H1 (cell line): ENCODE measurements at regions not wholly inside any gene's neighbourhood (a gene's known extent, or its start where the extent isn't known, plus 50 kb on each side); places are given as distances from the start of the nearest gene placed in this dataset.

ENCODE experiments used
- CTCF ChIA-PET: fragments of 300-600 bp; sonication (Branson Sonifier 250); formaldehyde crosslinking; loops from one replicate; lab custom pipeline; 2021; ENCODE audit not compliant: partially characterized antibody; lab: Charles Lee
- POLR2A ChIA-PET: fragments of 300-600 bp; sonication (Branson Sonifier 250); formaldehyde crosslinking; loops from one replicate; lab custom pipeline; 2021; ENCODE audit warnings: inconsistent platforms; ENCODE audit not compliant: partially characterized antibody; lab: Charles Lee
- DNase-seq, 2 experiments: peaks; one replicate each; pipeline versions ENCODE4 v3.0.0 to v3.0.0-alpha.2; 2010 to 2022; ENCODE audit warnings: low spot score in 2 of 2, low read depth in 1 of 2, mixed read lengths in 1 of 2
- FAIRE-seq: peaks from 2 replicates; lab custom pipeline; 2011; peaks lifted over from hg19 to GRCh38; lab: Jason Lieb, UNC
- H2AFZ ChIP-seq: 2 replicates; pipeline ENCODE4 v1.8.1; 2012; ENCODE audit warnings: low read length, inconsistent platforms
- H2AK5ac ChIP-seq: 2 replicates; pipeline ENCODE4 v1.6.1; 2013; ENCODE audit warnings: low read depth, low read length
- H2BK120ac ChIP-seq: replicated peaks from 2 replicates; pipeline ENCODE3; 2013; ENCODE audit warnings: low read depth, low read length, inconsistent platforms
- H2BK12ac ChIP-seq: 2 replicates; pipeline ENCODE4 v1.6.1; 2013; ENCODE audit warnings: low read depth, low read length
- H2BK15ac ChIP-seq: 2 replicates; pipeline ENCODE4 v1.6.1; 2013; ENCODE audit warnings: low read length
- H2BK20ac ChIP-seq: 2 replicates; pipeline ENCODE4 v1.6.1; 2013; ENCODE audit warnings: low read length
- H2BK5ac ChIP-seq: 2 replicates; pipeline ENCODE4 v1.6.1; 2013; ENCODE audit warnings: low read depth, low read length
- H3K14ac ChIP-seq: 2 replicates; pipeline ENCODE4 v1.6.1; 2013; ENCODE audit warnings: inconsistent platforms; ENCODE audit not compliant: insufficient read length
- H3K18ac ChIP-seq: 2 replicates; pipeline ENCODE4 v1.6.1; 2013; ENCODE audit warnings: low read length; ENCODE audit errors: extremely low read depth
- H3K23ac ChIP-seq: 2 replicates; pipeline ENCODE4 v1.6.1; 2013; ENCODE audit warnings: inconsistent platforms; ENCODE audit not compliant: insufficient read length
- H3K23me2 ChIP-seq: 2 replicates; pipeline ENCODE4 v1.6.1; 2013; ENCODE audit warnings: low read depth, low read length
- H3K27ac ChIP-seq: 2 replicates; pipeline ENCODE4 v1.6.1; 2011; ENCODE audit warnings: low read depth, low read length, inconsistent platforms
- H3K27me3 ChIP-seq, 4 experiments: replicated peaks in 1 of 4; 1 replicate in 1 of 4; 2 replicates in 3 of 4; pipeline versions ENCODE4 v1.6.1 to v1.8.1; 2011 to 2013; ENCODE audit warnings: low read length in 3 of 4, mild to moderate bottlenecking in 3 of 4, inconsistent platforms in 2 of 4, mixed read lengths in 2 of 4, moderate library complexity in 1 of 4; ENCODE audit not compliant: control insufficient read depth in 3 of 4, insufficient read depth in 3 of 4; ENCODE audit errors: extremely low read depth in 1 of 4
- H3K36me3 ChIP-seq, 4 experiments: 2 replicates each; pipeline versions ENCODE4 v1.6.1 to v1.8.1; 2011 to 2013; ENCODE audit warnings: mild to moderate bottlenecking in 4 of 4, low read length in 3 of 4, moderate library complexity in 2 of 4, control low read depth in 1 of 4, inconsistent platforms in 1 of 4; ENCODE audit not compliant: insufficient read depth in 4 of 4, control insufficient read depth in 2 of 4
- H3K4ac ChIP-seq: replicated peaks from 2 replicates; pipeline ENCODE3; 2013; ENCODE audit warnings: low read length, low read depth, mixed read lengths, inconsistent platforms; ENCODE audit not compliant: insufficient read length
- H3K4me1 ChIP-seq, 4 experiments: replicated peaks in 1 of 4; 1 replicate in 1 of 4; 2 replicates in 3 of 4; pipeline versions ENCODE4 v1.6.1 to v1.8.1; 2011 to 2013; ENCODE audit warnings: low read length in 3 of 4, inconsistent platforms in 2 of 4, mixed read lengths in 1 of 4; ENCODE audit not compliant: insufficient read depth in 4 of 4, control insufficient read depth in 3 of 4
- H3K4me2 ChIP-seq, 2 experiments: 2 replicates each; pipeline versions ENCODE4 v1.6.1 to v1.8.1; 2011 to 2013; ENCODE audit warnings: low read depth in 2 of 2, low read length in 2 of 2, control low read depth in 1 of 2, inconsistent platforms in 1 of 2, mild to moderate bottlenecking in 1 of 2; ENCODE audit not compliant: insufficient read depth in 1 of 2
- H3K4me3 ChIP-seq, 4 experiments: fragments of 200-600, 300-600 bp in 1 of 4; sonication (generic), shearing (Covaris generic), sonication (Bioruptor Twin) in 1 of 4; 2 replicates each; pipeline versions ENCODE4 v1.5.1 to v1.8.1; 2011 to 2016; ENCODE audit warnings: low read length in 4 of 4, low read depth in 3 of 4, control low read depth in 2 of 4, inconsistent platforms in 2 of 4, mild to moderate bottlenecking in 2 of 4, mixed read lengths in 1 of 4, moderate library complexity in 1 of 4; ENCODE audit not compliant: insufficient read depth in 2 of 4; ENCODE audit errors: extremely low read depth in 1 of 4
- H3K56ac ChIP-seq: replicated peaks from 2 replicates; pipeline ENCODE3; 2013; ENCODE audit warnings: low read depth, mild to moderate bottlenecking, mixed read lengths, low read length, inconsistent platforms; ENCODE audit not compliant: insufficient read length
- H3K79me1 ChIP-seq: 2 replicates; pipeline ENCODE4 v1.6.1; 2013; ENCODE audit warnings: low read depth, low read length, control low read depth
- H3K79me2 ChIP-seq, 2 experiments: 2 replicates each; pipeline versions ENCODE4 v1.6.1 to v1.8.1; 2012 to 2013; ENCODE audit warnings: low read length in 2 of 2, mild to moderate bottlenecking in 2 of 2, inconsistent platforms in 1 of 2; ENCODE audit not compliant: insufficient read depth in 2 of 2, control insufficient read depth in 1 of 2
- H3K9ac ChIP-seq, 4 experiments: replicated peaks in 1 of 4; 1 replicate in 1 of 4; 2 replicates in 3 of 4; pipeline versions ENCODE4 v1.6.1 to v1.8.1; 2011 to 2013; ENCODE audit warnings: low read depth in 3 of 4, low read length in 3 of 4, control low read depth in 2 of 4, mild to moderate bottlenecking in 2 of 4, moderate library complexity in 2 of 4, inconsistent platforms in 1 of 4; ENCODE audit errors: extremely low read depth in 1 of 4
- H3K9me3 ChIP-seq, 2 experiments: 2 replicates each; pipeline versions ENCODE4 v1.6.1 to v1.8.1; 2012 to 2013; ENCODE audit warnings: mild to moderate bottlenecking in 2 of 2, moderate library complexity in 2 of 2, control low read depth in 1 of 2, inconsistent platforms in 1 of 2, low read depth in 1 of 2, low read length in 1 of 2, mixed read lengths in 1 of 2; ENCODE audit not compliant: insufficient read depth in 2 of 2
- H4K20me1 ChIP-seq, 2 experiments: replicated peaks in 1 of 2; 2 replicates each; pipeline versions ENCODE3 to v1.8.1; 2011 to 2013; ENCODE audit warnings: inconsistent platforms in 2 of 2, low read length in 2 of 2, mild to moderate bottlenecking in 1 of 2; ENCODE audit not compliant: insufficient read depth in 2 of 2, control insufficient read depth in 1 of 2
- H4K5ac ChIP-seq: 2 replicates; pipeline ENCODE4 v1.6.1; 2013; ENCODE audit warnings: low read length, low read depth, mixed read lengths, inconsistent platforms; ENCODE audit not compliant: insufficient read length
- H4K8ac ChIP-seq: 2 replicates; pipeline ENCODE4 v1.8.0; 2013; ENCODE audit warnings: mild to moderate bottlenecking, moderate library complexity, low read length, inconsistent platforms; ENCODE audit not compliant: insufficient read depth; ENCODE audit errors: extremely low read depth
- H4K91ac ChIP-seq: replicated peaks from 2 replicates; pipeline ENCODE3; 2013; ENCODE audit warnings: low read length, mixed read lengths, inconsistent platforms; ENCODE audit not compliant: insufficient read length
- PHF8 ChIP-seq: fragments of 200-600 bp; sonication (generic); conservative IDR thresholded peaks from 2 replicates; pipeline ENCODE4 v1.7.1; 2012; ENCODE audit warnings: low read depth, mild to moderate bottlenecking, inconsistent platforms, low read length, moderate library complexity
- WGBS, 2 experiments: shearing (Covaris generic) in 1 of 2; methylation state at CpG; one replicate each; pipeline versions ENCODE4 v1.1.6 to v1.1.7; 2013 to 2015; ENCODE audit warnings: low lambda C conversion rate in 2 of 2, mixed read lengths in 2 of 2, inconsistent platforms in 1 of 2, low coverage in 1 of 2, missing lambda C conversion rate in 1 of 2; ENCODE audit not compliant: insufficient replicate concordance in 2 of 2, insufficient coverage in 1 of 2, insufficient read length in 1 of 2; ENCODE audit errors: extremely low coverage in 1 of 2, missing lambda C conversion rate in 1 of 2; 5-methylcytosine and 5-hydroxymethylcytosine counted together
- TF ChIP-seq, protein P1 (sequence below), 3 experiments: IDR thresholded peaks; 1 replicate in 2 of 3; 2 replicates in 1 of 3; pipeline versions ENCODE4 v1.5.1 to v1.6.1; 2011; ENCODE audit warnings: low read length in 3 of 3, mild to moderate bottlenecking in 3 of 3, inconsistent platforms in 2 of 3, low read depth in 1 of 3, moderate library complexity in 1 of 3; ENCODE audit not compliant: insufficient read depth in 1 of 3; ENCODE audit errors: control extremely low read depth in 1 of 3

DNA sequence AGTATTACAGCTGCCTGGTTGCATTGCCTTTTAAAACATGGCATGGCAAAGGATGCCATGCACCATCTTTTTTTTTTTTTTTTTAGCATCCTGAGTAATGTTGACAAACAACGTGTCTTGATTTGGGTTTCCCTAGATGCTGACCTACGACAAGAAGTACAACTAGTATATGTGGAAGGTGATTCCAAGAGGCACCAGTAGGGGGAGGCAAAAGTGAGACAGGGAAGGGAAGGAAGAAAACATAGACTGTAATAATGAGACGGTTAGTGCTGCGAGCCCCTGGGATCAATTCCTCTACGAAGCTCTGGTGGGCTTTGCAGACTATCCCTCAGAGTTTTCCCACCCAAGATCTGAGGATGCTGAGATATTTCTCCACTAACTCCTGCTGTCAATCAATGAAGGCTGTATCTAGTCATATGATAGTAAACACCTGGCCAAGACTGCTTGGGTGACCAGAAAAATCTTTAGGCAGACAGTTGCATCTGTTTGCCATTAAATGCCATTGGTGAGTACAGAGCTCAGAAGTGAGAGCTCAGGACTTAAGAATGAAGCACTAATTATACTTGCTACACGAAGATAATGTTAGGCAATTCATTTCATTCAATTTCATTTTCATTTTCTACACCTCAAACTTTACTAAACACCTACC is 458.6 kb upstream of the GOT2 start:
- FAIRE-seq = peak; percentile 68
- TF ChIP-seq, protein P1, sequence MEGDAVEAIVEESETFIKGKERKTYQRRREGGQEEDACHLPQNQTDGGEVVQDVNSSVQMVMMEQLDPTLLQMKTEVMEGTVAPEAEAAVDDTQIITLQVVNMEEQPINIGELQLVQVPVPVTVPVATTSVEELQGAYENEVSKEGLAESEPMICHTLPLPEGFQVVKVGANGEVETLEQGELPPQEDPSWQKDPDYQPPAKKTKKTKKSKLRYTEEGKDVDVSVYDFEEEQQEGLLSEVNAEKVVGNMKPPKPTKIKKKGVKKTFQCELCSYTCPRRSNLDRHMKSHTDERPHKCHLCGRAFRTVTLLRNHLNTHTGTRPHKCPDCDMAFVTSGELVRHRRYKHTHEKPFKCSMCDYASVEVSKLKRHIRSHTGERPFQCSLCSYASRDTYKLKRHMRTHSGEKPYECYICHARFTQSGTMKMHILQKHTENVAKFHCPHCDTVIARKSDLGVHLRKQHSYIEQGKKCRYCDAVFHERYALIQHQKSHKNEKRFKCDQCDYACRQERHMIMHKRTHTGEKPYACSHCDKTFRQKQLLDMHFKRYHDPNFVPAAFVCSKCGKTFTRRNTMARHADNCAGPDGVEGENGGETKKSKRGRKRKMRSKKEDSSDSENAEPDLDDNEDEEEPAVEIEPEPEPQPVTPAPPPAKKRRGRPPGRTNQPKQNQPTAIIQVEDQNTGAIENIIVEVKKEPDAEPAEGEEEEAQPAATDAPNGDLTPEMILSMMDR (IDR thresholded peaks at IDR 0.05; ENCODE audit: control extremely low read depth in 1 of 3, insufficient read depth in 1 of 3, low read depth in 1 of 3, low read length in 3 of 3) = peak in 2 of 3 experiments; percentile 56 to 84; a peak in 3 of 4 replicates
- TF ChIP-seq PHF8 = no peak

More for the DNA sequence above, 458.6 kb upstream of the GOT2 start:
- Histone ChIP-seq H3K9ac (no peak overlapping the region), H2AK5ac (no peak overlapping the region), H3K4ac (no peak overlapping the region), H4K91ac (no peak overlapping the region), H3K23ac (no peak overlapping the region), H2BK15ac (no peak overlapping the region), H3K4me2 (no peak overlapping the region), H3K79me2 (no peaks in the 10 kb centered on the region), H2BK5ac (no peak overlapping the region), H2BK20ac (no peak overlapping the region), H3K23me2 (no peaks in the 10 kb centered on the region; the same call in 1 of the 2 replicates), H3K56ac (no peak overlapping the region), H4K8ac (no peak overlapping the region), H3K36me3 (no peaks in the 10 kb centered on the region), H3K9me3 (no peaks in the 10 kb centered on the region), H3K4me3 (no peak overlapping the region), H3K27me3 (no peaks in the 10 kb centered on the region), H2AFZ (peak overlapping the region; percentile 60; the same call in 1 of the 2 replicates), H3K14ac (no peak overlapping the region), H3K27ac (no peak overlapping the region), H2BK120ac (no peak overlapping the region), H3K79me1 (no peaks in the 10 kb centered on the region), H2BK12ac (no peak overlapping the region), H3K4me1 (peaks cover 0 to 2% (median 0%) of the 10 kb centered on the region in 4 experiments; a peak in 1 of 7 replicates), H4K5ac (no peak overlapping the region), H4K20me1 (no peaks in the 10 kb centered on the region), H3K18ac (no peak overlapping the region)
- POLR2A ChIA-PET = interaction anchor here (0.8 kb wide), 1 partner anchor 22 kb away, joined by 3 read pairs; no protein-coding TSS in a partner anchor
- 75% methylated on average over 6 of the region's 6 CpGs; no CpG with 5 or more reads in 1 of the 2 experiments for WGBS, 2 experiments
- peak in 1 of 2 experiments; percentile 86 for DNase-seq
- CTCF ChIA-PET = interaction anchor here (0.6 to 2.8 kb wide), 28 partner anchors 9 to 1777 kb away, joined by 3 to 16 read pairs (median 4); no protein-coding TSS in a partner anchor
